HG02981 (cell line): ENCODE measurements at regions not wholly inside any gene's neighbourhood (a gene's known extent, or its start where the extent isn't known, plus 50 kb on each side); places are given as distances from the start of the nearest gene placed in this dataset.

Source experiments
- ATAC-seq: cut with Tn5 transposase; IDR thresholded peaks from one replicate; pipeline ENCODE4 v1.9.1; 2021; ENCODE audit warnings: mild to moderate bottlenecking, moderate library complexity; ENCODE audit not compliant: unreplicated experiment

DNA sequence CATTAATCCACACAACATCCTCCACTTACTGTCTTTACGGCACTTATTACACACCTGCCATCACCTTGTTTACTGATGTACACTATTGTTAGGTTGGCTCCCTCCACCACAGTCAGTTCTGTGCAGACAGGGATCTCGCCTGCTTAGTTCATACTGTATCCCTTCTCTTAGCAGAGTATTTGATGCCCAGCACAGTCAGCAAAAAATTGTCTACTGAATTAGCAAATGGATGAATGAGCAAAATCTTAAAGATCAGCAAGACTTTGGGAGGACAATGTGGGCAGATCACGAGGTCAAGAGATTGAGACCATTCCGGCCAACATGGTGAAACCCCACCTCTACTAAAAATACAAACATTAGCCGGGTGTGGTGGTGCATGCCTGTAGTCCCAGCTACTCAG is 109.8 kb upstream of the ATXN1 start:
- no peak for ATAC-seq

DNA sequence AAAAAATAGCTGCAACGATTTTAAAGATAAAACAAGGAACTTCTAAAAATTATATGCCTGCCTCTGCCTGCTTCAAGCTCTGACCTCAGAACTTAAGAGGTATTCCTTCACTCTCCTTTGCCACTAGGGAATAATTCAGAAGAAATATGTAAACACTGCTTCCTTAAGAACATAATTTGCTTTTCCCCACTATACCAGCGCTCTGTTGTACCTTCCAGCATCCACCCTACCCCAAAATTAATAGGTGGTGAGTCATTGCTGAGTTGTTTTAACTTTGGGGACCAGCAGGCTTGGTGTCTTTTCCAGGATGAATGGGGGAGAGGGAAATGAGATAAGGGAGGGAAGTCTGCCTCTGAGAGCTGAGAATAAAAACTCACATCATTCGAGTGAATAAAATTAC is 107.7 kb upstream of the ATXN1 start:
- ATAC-seq = no peak

DNA sequence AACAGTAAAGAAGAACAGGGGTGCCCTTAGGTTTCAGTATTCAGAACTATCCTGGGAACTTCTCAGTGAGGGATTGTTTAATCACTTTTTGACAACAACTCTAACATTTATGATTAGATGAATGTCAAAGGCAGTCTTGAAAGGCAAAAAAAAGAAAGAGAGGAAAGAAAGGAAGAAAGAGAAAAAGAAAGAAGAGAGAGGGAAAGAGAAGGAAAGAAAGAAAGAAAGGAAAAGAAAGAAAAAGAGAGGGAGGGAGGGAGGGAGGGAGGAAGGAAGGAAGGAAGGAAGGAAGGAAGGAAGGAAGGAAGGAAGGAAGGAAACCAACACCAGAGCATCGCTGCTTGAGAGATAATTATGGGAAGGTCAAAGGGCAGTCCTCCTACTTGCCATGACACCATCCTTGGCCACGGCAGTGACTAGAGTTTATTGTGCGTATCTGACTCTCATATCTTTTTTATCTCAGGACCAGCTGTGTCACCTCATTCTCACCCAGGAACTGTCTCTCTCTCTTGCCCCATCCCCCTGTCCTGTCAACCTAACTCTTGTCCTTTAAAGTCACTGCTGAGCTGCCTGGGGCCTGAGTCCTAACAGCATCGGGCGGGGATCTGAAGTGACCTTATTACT is 96.8 kb upstream of the ATXN1 start:
- ATAC-seq = no peak

DNA sequence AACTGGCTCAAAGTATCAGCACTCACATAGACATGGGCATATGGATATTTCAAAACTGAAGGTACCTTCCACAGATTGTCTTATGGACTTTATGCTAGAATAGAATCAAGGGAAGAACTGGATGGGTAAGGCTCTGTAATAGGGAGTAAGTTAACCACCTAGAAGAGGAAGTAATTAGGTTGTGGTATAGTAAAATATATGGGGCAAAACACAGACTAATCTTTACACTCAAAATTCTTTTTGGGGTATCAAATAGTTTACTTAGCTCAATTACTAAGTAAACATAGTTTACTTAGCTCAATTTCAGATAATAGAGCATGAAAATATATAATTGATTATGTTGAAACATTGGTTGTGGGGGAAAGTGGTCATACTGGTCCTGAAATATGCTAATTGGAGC is 94.2 kb upstream of the ATXN1 start:
- peak; percentile 37 for ATAC-seq

DNA sequence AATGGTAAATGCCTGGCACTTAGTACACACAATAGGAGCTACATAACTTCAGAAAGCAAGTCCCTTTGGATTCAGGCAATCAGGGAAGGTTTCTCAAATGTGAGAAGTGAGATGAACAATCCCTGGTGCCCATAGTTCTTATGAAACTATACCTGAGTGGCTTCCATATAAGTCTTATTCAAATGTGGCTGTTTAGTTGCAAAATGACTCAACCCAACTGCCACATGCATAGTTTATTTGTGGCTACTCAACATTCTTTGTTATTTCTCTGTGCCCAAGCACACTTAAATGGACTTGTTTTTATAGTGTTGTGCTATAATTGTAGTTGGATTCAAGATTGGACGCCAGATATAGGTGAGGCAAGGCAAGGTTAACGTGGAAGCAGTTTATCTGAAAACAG is 93.7 kb upstream of the ATXN1 start:
- peak; percentile 84 for ATAC-seq

DNA sequence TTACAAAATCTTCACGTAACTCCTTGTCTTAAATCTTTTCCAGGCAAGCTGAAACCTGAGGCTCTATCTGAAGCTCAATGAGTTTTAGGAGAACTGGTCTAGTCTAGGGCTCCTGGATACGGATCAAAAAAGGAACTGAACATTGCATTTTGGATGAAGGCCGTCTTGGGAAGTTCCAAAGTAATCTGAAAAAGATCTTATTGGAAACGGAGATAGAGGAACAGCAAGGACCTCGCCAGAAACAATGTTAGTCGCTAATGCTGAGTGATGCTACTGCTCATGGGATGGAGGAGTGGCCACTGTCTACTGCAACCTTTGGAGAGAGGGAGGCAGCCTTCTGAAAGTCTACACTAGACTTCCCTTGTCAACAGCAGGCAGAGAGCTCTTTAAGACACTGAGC is 91.4 kb upstream of the ATXN1 start:
- no peak for ATAC-seq

DNA sequence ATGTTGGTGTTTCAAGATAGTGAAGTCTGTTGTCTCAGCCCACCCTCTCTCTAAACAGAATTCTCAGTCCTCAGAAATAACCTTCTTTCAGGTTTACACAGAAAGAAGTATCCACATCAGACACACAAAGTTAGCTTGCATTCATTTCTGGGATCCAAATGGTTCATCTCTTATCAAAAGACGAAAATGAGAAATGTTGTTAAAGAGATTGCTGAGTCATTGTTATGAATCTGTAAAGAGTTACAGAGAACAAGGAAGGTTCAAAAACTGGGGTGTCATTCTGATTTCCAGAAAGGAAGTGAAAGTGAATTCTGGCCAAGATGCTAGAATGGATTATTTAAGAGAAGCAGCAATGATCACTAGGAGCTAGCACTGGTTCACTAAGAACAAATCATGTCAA is 90.5 kb upstream of the ATXN1 start:
- no peak for ATAC-seq

DNA sequence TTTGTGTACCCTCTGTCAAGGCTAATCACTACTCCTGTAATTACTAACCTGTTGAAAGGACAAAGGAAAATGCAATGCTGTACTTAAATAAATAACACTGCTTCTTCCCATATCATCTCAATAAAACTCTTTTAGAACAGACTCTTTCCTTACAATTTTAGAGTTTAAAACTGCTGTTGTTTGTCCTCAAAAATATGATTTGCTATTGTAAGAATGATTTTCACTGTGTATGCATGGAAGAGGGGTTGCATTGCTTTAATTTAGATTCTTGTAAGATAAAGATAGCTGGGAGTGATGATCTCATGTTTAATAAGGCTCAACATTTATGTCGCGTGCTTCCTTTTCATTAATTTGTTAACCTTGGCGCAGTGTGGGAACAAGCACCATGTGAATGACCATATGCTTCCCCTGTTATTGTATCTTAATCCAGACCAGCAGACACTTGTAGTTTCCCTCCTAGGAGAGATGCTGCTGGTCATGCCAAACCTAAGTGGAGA is 89.8 kb upstream of the ATXN1 start:
- no peak for ATAC-seq

DNA sequence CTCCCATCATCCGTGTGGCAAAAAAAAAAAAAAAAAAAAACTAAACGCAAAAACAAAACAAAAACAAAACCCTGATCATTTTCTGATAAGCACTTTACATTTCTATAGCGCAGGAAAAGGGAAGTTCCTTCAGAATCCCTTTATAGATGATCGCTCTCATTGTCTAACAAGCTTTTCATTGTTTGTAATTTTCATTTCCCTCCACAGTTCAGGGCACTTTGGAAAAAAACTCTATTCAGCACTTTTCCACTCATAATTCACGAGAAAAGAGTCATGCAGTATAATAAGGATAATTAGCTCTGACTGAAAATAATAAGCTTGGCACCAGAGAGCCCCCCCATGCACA is 89.4 kb upstream of the ATXN1 start:
- ATAC-seq = no peak

DNA sequence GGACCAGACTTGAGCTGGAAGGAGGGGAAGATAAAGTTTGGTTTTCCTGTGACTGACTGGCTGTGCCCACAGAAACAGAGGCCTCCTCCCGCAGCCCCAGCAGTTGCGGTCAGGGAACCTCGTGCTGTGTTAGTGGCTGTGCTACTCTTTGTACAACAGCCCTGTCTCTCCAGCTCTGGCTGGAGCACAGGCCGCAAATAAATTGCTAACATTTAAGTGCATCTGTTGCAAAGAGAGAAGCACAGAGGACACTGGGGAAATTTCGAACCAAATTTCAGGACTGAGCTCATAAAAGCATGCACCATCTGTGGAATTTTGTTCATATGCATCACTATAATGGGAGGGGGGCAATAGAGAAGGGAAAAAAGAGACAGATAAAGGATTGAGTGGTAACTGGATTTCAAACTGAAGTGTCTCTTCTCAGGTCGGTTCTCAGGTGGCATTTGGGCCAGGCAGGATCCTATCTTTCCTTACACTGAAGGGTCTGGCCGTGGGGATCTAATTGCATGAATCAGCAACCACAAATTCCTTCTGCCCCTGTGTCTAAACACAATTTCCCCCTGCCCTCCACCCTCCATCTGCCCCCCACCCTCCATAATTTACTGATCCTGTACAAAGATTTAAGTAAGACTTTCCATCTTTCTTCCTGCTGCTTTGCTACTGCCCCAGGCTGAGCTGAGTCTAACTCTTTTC is 88.9 kb upstream of the ATXN1 start:
- ATAC-seq = no peak

DNA sequence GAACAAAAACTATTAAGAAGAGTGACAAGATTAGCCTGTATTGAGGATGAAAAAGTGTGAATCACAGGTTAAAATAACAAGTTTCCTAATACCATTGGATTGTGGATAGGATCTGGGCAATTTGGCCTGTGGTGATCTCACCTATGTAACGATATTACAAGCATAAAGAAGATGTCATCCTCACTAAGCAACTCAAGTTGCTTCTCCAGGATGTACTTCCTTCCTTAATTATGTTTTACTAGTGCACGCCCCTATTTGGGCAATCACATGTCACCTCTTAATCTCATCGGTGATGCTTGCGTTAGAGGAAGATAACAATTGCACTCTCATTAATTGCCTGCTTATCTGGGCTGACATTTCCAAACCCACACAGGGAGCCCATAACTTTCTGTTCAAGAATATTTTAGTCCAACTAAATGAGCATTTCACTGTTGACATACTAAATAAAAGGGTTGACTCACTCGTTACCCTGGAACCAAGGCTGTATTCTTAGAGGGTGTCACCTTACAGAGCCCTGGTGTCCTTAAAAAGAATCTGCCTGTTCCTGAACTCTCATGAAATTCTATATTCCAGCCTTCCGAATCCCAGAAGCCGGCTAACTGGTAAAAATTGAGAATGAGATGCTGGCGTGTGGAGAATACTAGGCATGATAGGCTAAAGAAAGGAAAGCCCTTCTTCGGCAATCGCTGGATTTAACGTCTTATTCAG is 88.2 kb upstream of the ATXN1 start:
- no peak for ATAC-seq

DNA sequence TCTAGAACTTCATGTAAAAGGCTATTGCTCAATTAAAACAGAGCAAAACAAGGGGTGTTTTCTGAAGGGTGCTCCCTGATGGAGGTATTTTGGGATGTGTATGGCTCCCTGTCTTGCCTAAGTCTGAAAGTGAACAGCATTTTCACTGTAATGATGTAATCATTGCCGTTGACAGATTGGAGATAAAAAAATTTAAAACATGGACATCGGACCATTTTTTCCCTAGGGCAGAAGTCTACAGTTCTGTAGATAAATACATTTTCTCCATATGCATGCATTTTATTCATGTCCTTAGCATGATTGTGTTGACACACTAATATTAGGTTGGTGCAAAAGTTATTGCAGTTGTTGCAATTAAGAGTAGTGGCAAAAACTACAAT is 85.1 kb upstream of the ATXN1 start:
- ATAC-seq = no peak

DNA sequence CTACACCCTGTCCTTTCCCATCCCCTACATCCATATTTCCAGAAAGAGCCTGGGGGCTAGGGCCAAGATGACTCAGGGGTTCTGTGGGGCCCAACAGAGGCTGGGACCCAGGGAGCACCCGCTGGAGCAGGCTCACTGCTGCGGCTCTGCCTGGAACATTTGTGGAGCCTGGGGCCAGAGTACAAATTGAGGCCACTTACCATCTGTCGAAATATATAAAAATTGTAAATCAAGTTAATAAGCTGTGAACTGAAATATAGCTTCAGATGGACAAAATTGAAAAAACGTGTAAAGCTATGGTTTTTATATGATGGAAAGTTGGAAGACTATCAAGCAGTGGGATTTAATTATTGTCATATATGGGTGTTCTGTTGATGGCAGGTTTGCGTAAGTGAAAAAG is 82.9 kb upstream of the ATXN1 start:
- ATAC-seq = no peak

DNA sequence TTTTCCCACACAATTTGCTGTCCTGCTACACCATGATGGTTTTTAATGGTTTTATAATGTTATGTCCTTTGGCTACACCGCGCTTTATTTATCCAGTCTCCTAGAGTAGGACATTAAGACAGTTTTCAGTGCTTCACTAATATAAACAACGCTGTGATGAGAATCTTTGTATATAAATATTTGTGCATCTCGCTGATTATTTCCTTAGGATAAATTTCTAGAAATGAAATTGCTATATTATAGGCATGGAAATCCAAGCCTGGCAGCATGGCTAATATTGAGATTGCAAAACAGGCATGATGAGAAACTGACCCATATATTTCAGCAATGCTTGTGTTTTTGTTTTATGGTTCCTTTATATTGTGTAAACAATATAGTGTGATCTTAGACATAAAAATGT is 81.4 kb upstream of the ATXN1 start:
- no peak for ATAC-seq

DNA sequence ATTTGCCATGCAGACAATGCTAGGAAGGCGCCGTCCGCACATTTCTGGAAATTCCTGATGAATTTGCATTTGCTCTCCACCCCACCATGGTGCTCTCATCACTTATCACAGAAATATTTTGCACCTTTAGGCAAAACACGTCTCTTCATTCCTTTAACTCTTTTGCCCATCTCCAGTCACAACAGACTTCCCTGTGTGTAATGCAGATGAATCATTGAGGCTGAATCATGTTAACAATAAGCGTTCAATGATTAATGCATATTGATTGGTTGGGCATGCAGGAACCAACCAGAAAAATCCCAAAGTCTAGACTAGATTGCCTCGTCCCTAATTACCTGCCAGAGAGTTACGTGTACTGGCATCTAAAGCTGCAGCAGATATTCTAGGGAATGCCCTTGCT is 80.0 kb upstream of the ATXN1 start:
- ATAC-seq = no peak

DNA sequence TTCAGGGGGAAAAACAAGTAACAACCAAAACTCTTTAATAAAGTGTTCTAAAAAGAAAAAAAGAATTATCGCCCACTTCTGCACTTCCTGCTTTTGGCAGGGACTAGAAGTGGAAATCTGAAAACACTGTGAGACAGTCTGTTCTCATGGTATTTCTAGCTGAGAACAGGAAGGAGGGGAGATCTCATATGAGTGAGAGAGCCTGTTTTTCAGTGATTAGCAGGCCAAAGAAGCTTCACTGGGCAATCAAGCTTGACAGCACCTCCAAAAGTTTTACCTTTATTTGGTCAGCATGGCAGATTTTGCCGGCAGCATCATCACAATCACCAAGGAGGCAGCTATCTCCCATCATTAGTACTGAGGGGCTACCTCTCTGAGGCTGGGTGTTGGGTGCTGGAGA is 79.5 kb upstream of the ATXN1 start:
- no peak for ATAC-seq

DNA sequence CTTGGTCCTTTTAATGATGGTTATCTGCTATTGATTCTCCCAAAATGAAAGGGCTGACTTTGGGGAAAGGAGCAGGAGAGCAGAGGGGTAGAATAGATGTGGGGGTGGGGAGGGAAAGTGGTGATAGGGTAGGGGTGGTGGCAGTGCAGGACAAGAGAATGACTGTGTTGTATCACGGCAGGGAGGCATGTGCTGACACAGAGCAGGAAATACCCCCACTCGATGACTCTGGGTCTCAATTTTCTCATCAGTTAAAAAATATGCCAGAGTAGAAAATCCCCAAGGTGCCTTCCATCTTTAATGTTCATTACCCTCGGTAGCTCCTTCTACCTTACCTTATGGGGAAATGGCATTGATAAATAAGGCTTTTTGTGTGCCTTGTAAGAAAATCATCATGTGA is 79.0 kb upstream of the ATXN1 start:
- ATAC-seq = no peak

DNA sequence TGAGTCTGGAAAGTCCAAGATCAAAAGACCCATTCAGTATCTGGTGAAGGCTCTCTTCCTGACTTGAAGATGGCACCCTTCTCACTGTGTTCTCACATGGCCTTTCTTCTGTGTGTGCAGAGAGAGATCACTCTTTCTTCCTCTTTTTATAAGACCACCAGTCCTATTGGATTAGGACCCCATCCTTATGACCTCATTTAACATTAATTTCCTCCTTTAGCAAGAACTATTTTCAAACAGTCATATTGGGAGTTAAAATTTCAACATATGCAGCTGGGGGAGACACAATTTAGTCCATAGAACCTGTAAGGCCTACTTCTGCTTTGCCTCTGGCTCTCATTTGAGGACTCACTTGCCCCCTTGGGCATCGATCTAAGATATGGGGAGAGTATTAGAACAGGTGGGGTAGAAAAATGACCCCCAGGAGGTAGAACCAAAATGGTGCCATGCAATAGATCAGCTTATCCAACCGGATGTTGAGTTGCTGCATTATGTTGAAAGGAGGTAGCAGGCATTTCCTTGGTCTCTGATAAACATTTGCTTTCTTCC is 78.4 kb upstream of the ATXN1 start:
- no peak for ATAC-seq

DNA sequence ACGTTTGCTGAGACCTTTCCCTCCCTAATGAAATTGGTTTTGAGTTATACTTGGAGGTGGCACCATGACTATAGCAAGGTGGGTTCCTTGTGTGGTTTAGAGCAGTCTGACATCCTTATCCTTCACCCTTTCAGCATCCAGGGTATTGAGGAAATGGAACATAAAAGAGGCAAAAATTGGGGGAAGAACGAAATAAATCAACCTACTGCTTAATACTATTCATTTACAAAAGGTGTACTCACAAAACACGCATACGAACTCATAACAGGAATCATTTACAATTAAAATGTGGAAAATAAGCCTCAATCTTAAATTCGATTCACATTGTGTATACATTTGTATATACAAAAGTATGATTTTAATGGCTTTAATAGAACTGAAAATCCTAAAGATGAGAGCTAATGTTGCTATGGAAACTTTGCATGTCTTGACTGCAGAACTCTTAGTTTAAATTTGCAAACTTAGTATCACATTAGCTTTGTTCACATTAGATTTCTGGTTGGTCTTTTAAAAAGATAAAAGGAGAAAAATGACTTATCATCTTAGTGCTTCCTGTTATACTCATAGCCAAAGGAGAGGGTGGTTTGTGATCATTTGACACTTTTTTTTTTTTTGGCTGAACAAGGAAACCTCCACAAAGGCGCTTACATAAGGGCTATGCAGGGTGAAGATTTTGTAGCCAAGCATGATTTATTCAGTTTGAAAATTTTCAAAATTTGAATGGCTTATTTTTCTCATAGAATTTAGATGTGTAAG is 76.1 kb upstream of the ATXN1 start:
- no peak for ATAC-seq

DNA sequence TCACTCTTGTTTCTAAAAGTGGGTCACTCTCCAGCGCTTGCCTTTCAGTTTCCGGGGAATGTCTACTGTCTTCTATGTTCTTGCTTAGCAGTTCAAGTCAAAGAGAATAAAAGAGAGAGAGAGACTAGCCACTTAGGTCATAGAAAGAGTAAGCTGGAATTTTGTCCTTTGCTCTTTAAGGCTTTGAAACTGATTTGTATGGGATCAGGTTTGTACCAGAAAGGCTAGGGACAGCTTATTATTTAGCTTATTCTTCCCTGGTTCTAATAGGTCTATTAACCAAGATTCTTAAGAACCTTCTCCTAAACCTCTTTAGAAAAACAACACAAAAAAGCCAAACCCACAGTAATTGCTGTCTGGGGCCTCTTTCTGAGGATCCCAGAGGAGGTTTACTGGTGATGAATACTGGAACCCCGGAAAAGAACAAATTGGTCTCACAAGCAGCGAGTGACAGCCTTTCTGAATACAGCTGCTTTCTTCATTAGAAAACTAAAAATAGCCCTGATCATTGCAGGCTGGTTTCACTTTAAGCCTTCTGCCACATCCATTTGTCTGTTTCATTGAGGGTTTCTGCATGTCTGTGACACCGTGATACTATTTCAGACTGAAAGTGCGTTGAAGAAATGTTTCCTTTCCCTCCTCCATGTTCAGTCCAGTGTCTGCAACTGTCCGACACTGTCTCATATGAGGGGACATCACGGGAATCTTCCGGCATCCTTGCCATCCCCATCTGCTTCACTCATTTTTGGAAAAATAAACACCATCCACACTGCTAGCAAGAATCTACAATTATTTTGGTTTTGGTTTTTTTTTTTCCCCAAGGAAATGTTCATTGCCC is 75.1 kb upstream of the ATXN1 start:
- peak; percentile 76 for ATAC-seq

DNA sequence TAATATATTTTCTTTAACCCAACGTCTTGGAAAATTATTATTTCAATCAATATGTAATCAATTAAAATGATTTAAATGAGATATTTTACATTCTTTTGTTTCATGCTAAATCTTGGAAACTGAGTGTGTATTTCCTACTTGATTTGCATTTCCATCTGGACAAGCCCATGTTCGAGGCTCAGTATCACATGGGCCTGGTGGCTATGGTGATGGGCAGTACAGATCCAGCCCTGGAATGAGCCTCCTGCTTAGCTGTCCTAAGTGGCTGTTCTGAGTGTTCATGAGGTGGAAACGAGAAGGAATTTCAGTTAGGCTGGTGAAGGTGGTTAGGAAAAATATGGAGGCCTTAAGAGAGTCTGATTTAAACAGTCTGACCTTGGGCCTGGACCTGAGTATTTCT is 73.0 kb upstream of the ATXN1 start:
- no peak for ATAC-seq
